PC-9 (cell line): ENCODE measurements at regions not wholly inside any gene's neighbourhood (a gene's known extent, or its start where the extent isn't known, plus 50 kb on each side); places are given as distances from the start of the nearest gene placed in this dataset.

ENCODE experiments used
- CTCF ChIP-seq: fragments of 200-600 bp; sonication (generic); conservative IDR thresholded peaks from 2 replicates; pipeline ENCODE4 v1.6.1; 2017; ENCODE audit warnings: mixed run types, antibody characterized with exemption, mild to moderate bottlenecking, moderate library complexity
- EZH2 ChIP-seq: fragments of 200-600 bp; sonication (generic); IDR thresholded peaks from 2 replicates; pipeline ENCODE4 v1.8.0; 2017; ENCODE audit warnings: antibody characterized with exemption, low read depth

- TF ChIP-seq CTCF = no peak
- TF ChIP-seq EZH2 = no peak
Measured at GRCh38 chr2:162974771-162975170, 136.2 kb upstream of the KCNH7 start.
